DND-41 (cell line): ENCODE measurements at regions not wholly inside any gene's neighbourhood (a gene's known extent, or its start where the extent isn't known, plus 50 kb on each side); places are given as distances from the start of the nearest gene placed in this dataset.

Experiments
- ATAC-seq: fragments of 200-7000 bp; cut with Tn5 transposase; 3 replicates; pipeline ENCODE4 v1.9.1; 2021; ENCODE audit warnings: low read depth; ENCODE audit not compliant: insufficient read depth
- DNase-seq: peaks from one replicate; pipeline ENCODE4 v3.0.0-alpha.2; 2020
- H2AFZ ChIP-seq: 2 replicates; pipeline ENCODE4 v1.6.0; 2012; ENCODE audit warnings: low read depth, low read length
- H3K27ac ChIP-seq: 2 replicates; pipeline ENCODE4 v1.5.1; 2012; ENCODE audit warnings: low read length, inconsistent platforms
- H3K27me3 ChIP-seq: fragments of 200-600 bp; sonication (generic); 2 replicates; pipeline ENCODE4 v1.6.0; 2012; ENCODE audit warnings: low read length, mild to moderate bottlenecking, inconsistent platforms; ENCODE audit not compliant: insufficient read depth, poor library complexity
- H3K36me3 ChIP-seq: 2 replicates; pipeline ENCODE4 v1.5.1; 2012; ENCODE audit warnings: low read length, inconsistent platforms; ENCODE audit not compliant: insufficient read depth
- H3K4me1 ChIP-seq: 2 replicates; pipeline ENCODE4 v1.5.1; 2012; ENCODE audit warnings: mild to moderate bottlenecking, low read length; ENCODE audit not compliant: insufficient read depth
- H3K4me2 ChIP-seq: 2 replicates; pipeline ENCODE4 v1.6.0; 2012; ENCODE audit warnings: mild to moderate bottlenecking, moderate library complexity, low read length, inconsistent platforms; ENCODE audit not compliant: insufficient read depth
- H3K4me3 ChIP-seq, 2 experiments: fragments of 200-600 bp in 1 of 2; shearing (Covaris generic) in 1 of 2; 2 replicates each; pipeline ENCODE4 v1.5.1; 2012 to 2016; ENCODE audit warnings: inconsistent platforms in 2 of 2, low read length in 2 of 2, mild to moderate bottlenecking in 2 of 2, low read depth in 1 of 2, moderate library complexity in 1 of 2
- H3K79me2 ChIP-seq: 2 replicates; pipeline ENCODE4 v1.6.0; 2012; ENCODE audit warnings: low read length, inconsistent platforms; ENCODE audit not compliant: insufficient read depth
- H3K9ac ChIP-seq: 2 replicates; pipeline ENCODE4 v1.6.0; 2012; ENCODE audit warnings: low read depth, mild to moderate bottlenecking, inconsistent platforms, low read length, moderate library complexity
- H3K9me3 ChIP-seq: 2 replicates; pipeline ENCODE4 v1.5.1; 2012; ENCODE audit warnings: low read length, moderate library complexity, mild to moderate bottlenecking, inconsistent platforms; ENCODE audit not compliant: insufficient read depth, severe bottlenecking
- H4K20me1 ChIP-seq: 2 replicates; pipeline ENCODE4 v1.6.0; 2012; ENCODE audit warnings: low read length; ENCODE audit not compliant: insufficient read depth
- EZH2 ChIP-seq: IDR thresholded peaks from 3 replicates; pipeline ENCODE4 v1.6.1; 2012; ENCODE audit warnings: borderline replicate concordance, low read depth, mild to moderate bottlenecking, moderate library complexity, low read length, inconsistent platforms; ENCODE audit not compliant: severe bottlenecking
- TF ChIP-seq, protein P1 (sequence below): IDR thresholded peaks from 2 replicates; pipeline ENCODE4 v1.5.1; 2012; ENCODE audit warnings: borderline replicate concordance, low read length, moderate library complexity, mild to moderate bottlenecking; ENCODE audit not compliant: poor library complexity, severe bottlenecking; ENCODE audit errors: extremely low read depth

DNA sequence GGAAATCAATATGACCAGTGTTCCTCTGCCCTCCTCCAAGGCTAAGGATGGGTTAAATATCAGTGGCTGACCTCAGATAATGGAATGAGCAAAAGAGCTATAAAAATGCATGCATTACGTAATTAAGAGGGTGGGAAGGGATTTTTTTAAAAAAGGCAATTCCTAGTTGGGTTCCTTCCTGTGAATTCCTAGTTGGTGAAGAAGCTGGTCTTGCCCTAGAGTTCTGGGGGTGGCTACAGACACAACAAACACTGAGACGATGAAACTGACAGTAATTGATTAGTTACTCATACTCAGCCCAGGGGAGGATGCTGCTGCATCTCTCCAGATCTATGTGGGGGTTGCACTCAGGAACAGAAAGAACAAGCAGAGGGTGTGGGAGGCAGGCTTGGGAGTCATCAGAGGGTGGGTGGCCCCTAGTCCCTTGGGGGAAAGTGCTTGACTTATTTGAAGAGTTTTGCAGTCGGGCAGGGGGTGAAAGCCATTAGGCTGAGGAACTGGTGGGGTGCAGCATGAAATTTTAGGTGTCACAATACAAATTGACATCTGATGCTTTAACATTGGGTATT lies 662.0 kb upstream of the FRG1 start:
- Histone ChIP-seq H2AFZ (no peak overlapping the region), H3K79me2 (no peaks in the 10 kb centered on the region), H4K20me1 (no peaks in the 10 kb centered on the region), H3K9ac (no peak overlapping the region), H3K36me3 (no peaks in the 10 kb centered on the region), H3K9me3 (no peaks in the 10 kb centered on the region), H3K27ac (no peak overlapping the region), H3K4me2 (no peak overlapping the region), H3K4me3 (no peak overlapping the region), H3K4me1 (no peaks in the 10 kb centered on the region), H3K27me3 (no peaks in the 10 kb centered on the region)
- ATAC-seq (no peak), DNase-seq (no peak)
- TF ChIP-seq, protein P1, sequence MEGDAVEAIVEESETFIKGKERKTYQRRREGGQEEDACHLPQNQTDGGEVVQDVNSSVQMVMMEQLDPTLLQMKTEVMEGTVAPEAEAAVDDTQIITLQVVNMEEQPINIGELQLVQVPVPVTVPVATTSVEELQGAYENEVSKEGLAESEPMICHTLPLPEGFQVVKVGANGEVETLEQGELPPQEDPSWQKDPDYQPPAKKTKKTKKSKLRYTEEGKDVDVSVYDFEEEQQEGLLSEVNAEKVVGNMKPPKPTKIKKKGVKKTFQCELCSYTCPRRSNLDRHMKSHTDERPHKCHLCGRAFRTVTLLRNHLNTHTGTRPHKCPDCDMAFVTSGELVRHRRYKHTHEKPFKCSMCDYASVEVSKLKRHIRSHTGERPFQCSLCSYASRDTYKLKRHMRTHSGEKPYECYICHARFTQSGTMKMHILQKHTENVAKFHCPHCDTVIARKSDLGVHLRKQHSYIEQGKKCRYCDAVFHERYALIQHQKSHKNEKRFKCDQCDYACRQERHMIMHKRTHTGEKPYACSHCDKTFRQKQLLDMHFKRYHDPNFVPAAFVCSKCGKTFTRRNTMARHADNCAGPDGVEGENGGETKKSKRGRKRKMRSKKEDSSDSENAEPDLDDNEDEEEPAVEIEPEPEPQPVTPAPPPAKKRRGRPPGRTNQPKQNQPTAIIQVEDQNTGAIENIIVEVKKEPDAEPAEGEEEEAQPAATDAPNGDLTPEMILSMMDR, result no peak
- TF ChIP-seq EZH2, result no peak

DNA sequence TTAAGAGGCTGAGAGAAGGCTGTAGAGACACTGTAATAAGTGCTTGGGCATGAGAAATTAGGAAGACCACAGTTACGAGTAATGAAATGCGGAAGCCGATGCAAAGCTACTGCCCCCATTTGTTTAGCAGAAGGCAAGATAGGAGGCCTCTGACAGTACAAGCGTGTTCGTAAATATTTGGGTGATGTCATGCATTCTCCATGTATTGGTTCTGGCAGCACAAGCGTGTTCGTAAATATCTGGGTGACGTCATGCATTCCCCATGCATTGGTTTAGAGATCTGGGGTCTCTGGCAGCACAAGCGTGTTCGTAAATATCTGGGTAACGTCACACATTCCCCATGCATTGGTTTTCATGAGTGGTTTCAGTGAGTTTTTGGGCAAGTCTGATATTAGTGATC lies 661.5 kb upstream of the FRG1 start:
- Histone ChIP-seq H3K79me2 (no peaks in the 10 kb centered on the region), H3K9me3 (peaks cover 1% of the 10 kb centered on the region), H3K4me2 (no peak overlapping the region), H3K4me1 (no peaks in the 10 kb centered on the region), H4K20me1 (no peaks in the 10 kb centered on the region), H3K9ac (no peak overlapping the region), H3K36me3 (no peaks in the 10 kb centered on the region), H3K4me3 (no peak overlapping the region), H3K27me3 (no peaks in the 10 kb centered on the region), H3K27ac (no peak overlapping the region), H2AFZ (no peak overlapping the region)
- no peak for TF ChIP-seq EZH2
- TF ChIP-seq, protein P1, result no peak
- no peak for DNase-seq
- ATAC-seq, result no peak

DNA sequence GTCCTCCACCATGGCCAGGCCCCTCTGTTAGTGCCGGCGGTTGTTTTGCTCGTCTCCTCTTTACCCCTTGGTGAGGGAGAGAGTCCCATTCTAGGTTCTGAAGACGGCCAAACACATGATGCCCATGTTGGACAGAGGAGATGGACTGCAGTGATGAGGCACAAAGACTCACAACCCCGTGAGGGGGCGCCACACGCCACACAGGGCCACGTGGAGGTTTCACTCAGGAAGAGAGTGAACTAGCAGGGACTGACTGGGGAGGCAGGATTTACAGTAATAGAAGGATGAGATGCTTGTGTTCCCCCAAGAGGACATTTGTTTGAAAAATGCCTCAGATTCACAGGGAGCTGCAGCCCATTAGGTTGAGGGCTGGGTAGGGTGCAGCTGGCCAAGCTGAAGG lies 655.3 kb upstream of the FRG1 start:
- H4K20me1 ChIP-seq, result no peaks in the 10 kb centered on the region
- ATAC-seq (no peak), DNase-seq (no peak)
- no peak overlapping the region for H3K4me2 ChIP-seq
- H3K27me3 ChIP-seq, result no peaks in the 10 kb centered on the region
- no peaks in the 10 kb centered on the region for H3K36me3 ChIP-seq
- H2AFZ ChIP-seq, result no peak overlapping the region
- H3K79me2 ChIP-seq, result no peaks in the 10 kb centered on the region
- no peak overlapping the region for H3K4me3 ChIP-seq
- peaks cover 8% of the 10 kb centered on the region for H3K9me3 ChIP-seq
- H3K27ac ChIP-seq, result no peak overlapping the region
- H3K4me1 ChIP-seq, result no peaks in the 10 kb centered on the region
- no peak overlapping the region for H3K9ac ChIP-seq
- TF ChIP-seq, protein P1, result no peak
- TF ChIP-seq EZH2, result no peak

DNA sequence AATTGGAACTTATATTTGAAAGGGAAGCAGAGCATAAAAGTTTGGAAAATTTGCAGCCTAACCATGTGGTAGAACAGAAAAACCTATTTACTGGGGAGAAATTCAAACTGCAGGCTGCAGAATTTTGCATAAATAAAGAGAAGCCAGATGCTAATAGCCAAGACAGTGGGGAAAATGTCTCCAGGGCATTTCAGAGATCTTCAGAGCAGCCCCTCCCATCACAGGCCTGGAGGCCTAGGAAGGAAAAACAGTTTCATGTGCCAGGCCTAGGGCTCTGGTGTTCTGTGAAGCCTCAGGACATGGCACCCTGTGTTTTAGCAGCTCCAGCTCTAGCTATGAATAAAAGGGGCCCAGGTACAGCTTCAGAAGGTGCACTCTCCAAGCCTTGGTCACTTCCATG lies 648.7 kb upstream of the FRG1 start:
- H2AFZ ChIP-seq, result no peak overlapping the region
- no peak overlapping the region for H3K27ac ChIP-seq
- no peak for TF ChIP-seq EZH2
- TF ChIP-seq, protein P1, result no peak
- no peaks in the 10 kb centered on the region for H3K4me1 ChIP-seq
- DNase-seq (no peak), ATAC-seq (no peak)
- no peaks in the 10 kb centered on the region for H3K9me3 ChIP-seq
- no peaks in the 10 kb centered on the region for H3K79me2 ChIP-seq
- H3K4me3 ChIP-seq, result no peak overlapping the region
- no peaks in the 10 kb centered on the region for H3K36me3 ChIP-seq
- H3K27me3 ChIP-seq, result no peaks in the 10 kb centered on the region
- H3K9ac ChIP-seq, result no peak overlapping the region
- no peak overlapping the region for H3K4me2 ChIP-seq
- no peaks in the 10 kb centered on the region for H4K20me1 ChIP-seq
